SK-N-SH (cell line): ENCODE measurements at regions not wholly inside any gene's neighbourhood (a gene's known extent, or its start where the extent isn't known, plus 50 kb on each side); places are given as distances from the start of the nearest gene placed in this dataset.
A peak's percentile ranks its signal among the peaks of the same experiment; 100 is the strongest.

Experiments
- CTCF ChIA-PET: fragments of 300-600, 350-600 bp; formaldehyde crosslinking; extraction: SDS; loops from one replicate; lab custom pipeline; 2021; lab: Yijun Ruan, JAX
- POLR2A ChIA-PET: fragments of 350-600 bp; sonication (Branson Sonifier 250); formaldehyde crosslinking; extraction: SDS; loops from one replicate; lab custom pipeline; 2020; ENCODE audit warnings: antibody characterized with exemption, inconsistent platforms; lab: Yijun Ruan, JAX
- DNase-seq: peaks from one replicate; pipeline ENCODE4 v3.0.0; 2012
- H2AFZ ChIP-seq: fragments of 200-600 bp; sonication (generic); 2 replicates; pipeline ENCODE4 v1.8.1; 2016; ENCODE audit warnings: antibody characterized with exemption, mild to moderate bottlenecking, low read depth
- H3F3A ChIP-seq: fragments of 200-600 bp; sonication (generic); replicated peaks from 2 replicates; pipeline ENCODE3; 2016; ENCODE audit warnings: antibody characterized with exemption, mild to moderate bottlenecking; ENCODE audit not compliant: insufficient read depth
- H3K27ac ChIP-seq, 2 experiments: fragments of 200-500 bp in 1 of 2; fragments of 200-600 bp in 1 of 2; sonication (Bioruptor generic) in 1 of 2; sonication (generic), shearing (Covaris generic) in 1 of 2; 2 replicates each; pipeline versions ENCODE4 v1.5.1 to v1.6.1; 2014 to 2016; ENCODE audit warnings: low read depth in 2 of 2, inconsistent platforms in 1 of 2, low read length in 1 of 2, mild to moderate bottlenecking in 1 of 2, mixed read lengths in 1 of 2
- H3K27me3 ChIP-seq: fragments of 200-600 bp; sonication (generic), shearing (Covaris generic); 2 replicates; pipeline ENCODE4 v1.6.1; 2016; ENCODE audit warnings: mixed run types; ENCODE audit not compliant: insufficient read depth
- H3K36me3 ChIP-seq, 2 experiments: fragments of 200-500 bp in 1 of 2; fragments of 200-600 bp in 1 of 2; sonication (Bioruptor generic) in 1 of 2; sonication (generic) in 1 of 2; replicated peaks in 1 of 2; 2 replicates each; pipeline versions ENCODE3 to v1.5.1; 2014 to 2016; ENCODE audit warnings: low read length in 1 of 2, mild to moderate bottlenecking in 1 of 2; ENCODE audit not compliant: insufficient read depth in 2 of 2, control insufficient read depth in 1 of 2
- H3K4me1 ChIP-seq, 2 experiments: fragments of 200-500 bp in 1 of 2; fragments of 200-600 bp in 1 of 2; sonication (Bioruptor generic) in 1 of 2; sonication (generic), shearing (Covaris generic) in 1 of 2; 2 replicates each; pipeline versions ENCODE4 v1.5.1 to v1.6.1; 2014 to 2016; ENCODE audit warnings: low read depth in 1 of 2, low read length in 1 of 2, mixed run types in 1 of 2; ENCODE audit not compliant: insufficient read depth in 2 of 2, control insufficient read depth in 1 of 2
- H3K4me2 ChIP-seq: fragments of 200-600 bp; sonication (generic), shearing (Covaris generic); 2 replicates; pipeline ENCODE4 v1.6.1; 2017; ENCODE audit warnings: mixed run types
- H3K4me3 ChIP-seq, 2 experiments: fragments of 200-500 bp in 1 of 2; fragments of 200-600 bp in 1 of 2; sonication (Bioruptor generic) in 1 of 2; sonication (generic), shearing (Covaris generic) in 1 of 2; 2 replicates each; pipeline versions ENCODE4 v1.5.1 to v1.8.1; 2014 to 2016; ENCODE audit warnings: low read depth in 2 of 2, inconsistent platforms in 1 of 2, low read length in 1 of 2, mild to moderate bottlenecking in 1 of 2, mixed read lengths in 1 of 2, moderate library complexity in 1 of 2
- H3K79me2 ChIP-seq: fragments of 200-600 bp; sonication (generic); 2 replicates; pipeline ENCODE4 v1.8.1; 2017; ENCODE audit warnings: mild to moderate bottlenecking; ENCODE audit not compliant: insufficient read depth
- H3K9ac ChIP-seq: fragments of 200-600 bp; sonication (generic); 2 replicates; pipeline ENCODE4 v1.6.1; 2017; ENCODE audit warnings: mixed run types
- H3K9me2 ChIP-seq: fragments of 200-600 bp; sonication (generic); 2 replicates; pipeline ENCODE4 v1.6.1; 2017; ENCODE audit warnings: mixed run types
- H3K9me3 ChIP-seq: fragments of 200-600 bp; sonication (generic); 2 replicates; pipeline ENCODE4 v1.6.1; 2017; ENCODE audit warnings: mixed run types, mild to moderate bottlenecking, moderate library complexity
- H4K20me1 ChIP-seq: fragments of 200-600 bp; sonication (generic); 2 replicates; pipeline ENCODE4 v1.6.1; 2017; ENCODE audit warnings: mild to moderate bottlenecking, mixed run types; ENCODE audit not compliant: insufficient read depth
- CTCF ChIP-seq: fragments of 200-600 bp; sonication (generic); IDR thresholded peaks from 2 replicates; pipeline ENCODE4 v1.6.1; 2017; ENCODE audit warnings: antibody characterized with exemption, mild to moderate bottlenecking, moderate library complexity
- FOSL2 ChIP-seq: IDR thresholded peaks from 2 replicates; pipeline ENCODE4 v1.4.0; 2012; ENCODE audit warnings: low read depth, mild to moderate bottlenecking, moderate library complexity, borderline replicate concordance
- FOXJ3 ChIP-seq: sonication (generic); formaldehyde crosslinking; IDR thresholded peaks from 2 replicates; pipeline ENCODE4 v1.5.1; 2020; ENCODE audit warnings: mild to moderate bottlenecking, missing genetic modification reagents
- GABPA ChIP-seq: IDR thresholded peaks from 2 replicates; pipeline ENCODE4 v1.4.0; 2012; ENCODE audit warnings: low read depth, mild to moderate bottlenecking
- GATA2 ChIP-seq: sonication (generic); formaldehyde crosslinking; IDR thresholded peaks from 2 replicates; pipeline ENCODE4 v1.5.0; 2020; ENCODE audit warnings: mild to moderate bottlenecking, missing genetic modification reagents
- IRF3 ChIP-seq: fragments of 150-350 bp; IDR thresholded peaks from 2 replicates; pipeline ENCODE4 v1.6.1; 2016; ENCODE audit warnings: mild to moderate bottlenecking, low read depth, low read length
- JUND ChIP-seq: IDR thresholded peaks from 2 replicates; pipeline ENCODE4 v1.4.0; 2012
- MXI1 ChIP-seq: IDR thresholded peaks from 2 replicates; pipeline ENCODE4 v1.6.1; 2012; ENCODE audit warnings: mild to moderate bottlenecking, low read depth, low read length, improper control_type of control experiment
- POLR2AphosphoS5 ChIP-seq: IDR thresholded peaks from 2 replicates; pipeline ENCODE4 v1.6.1; 2012; ENCODE audit warnings: low read depth, low read length
- RCOR1 ChIP-seq: fragments of 150-350 bp; IDR thresholded peaks from 2 replicates; pipeline ENCODE4 v1.6.1; 2017; ENCODE audit warnings: antibody characterized with exemption, low read length
- TAF1 ChIP-seq: IDR thresholded peaks from 2 replicates; pipeline ENCODE4 v1.6.1; 2012; ENCODE audit warnings: low read depth, mild to moderate bottlenecking, low read length, moderate library complexity, borderline replicate concordance
- TCF12 ChIP-seq: IDR thresholded peaks from 2 replicates; pipeline ENCODE4 v1.4.0; 2012
- TEAD4 ChIP-seq: IDR thresholded peaks from 2 replicates; pipeline ENCODE4 v1.4.0; 2012; ENCODE audit warnings: mild to moderate bottlenecking, borderline replicate concordance; ENCODE audit not compliant: insufficient read depth
- YY1 ChIP-seq: IDR thresholded peaks from 2 replicates; pipeline ENCODE4 v1.4.0; 2012; ENCODE audit warnings: low read depth, mild to moderate bottlenecking
- WGBS: methylation state at CpG from one replicate; pipeline ENCODE4 v1.1.6; 2017; ENCODE audit warnings: low lambda C conversion rate; 5-methylcytosine and 5-hydroxymethylcytosine counted together

DNA sequence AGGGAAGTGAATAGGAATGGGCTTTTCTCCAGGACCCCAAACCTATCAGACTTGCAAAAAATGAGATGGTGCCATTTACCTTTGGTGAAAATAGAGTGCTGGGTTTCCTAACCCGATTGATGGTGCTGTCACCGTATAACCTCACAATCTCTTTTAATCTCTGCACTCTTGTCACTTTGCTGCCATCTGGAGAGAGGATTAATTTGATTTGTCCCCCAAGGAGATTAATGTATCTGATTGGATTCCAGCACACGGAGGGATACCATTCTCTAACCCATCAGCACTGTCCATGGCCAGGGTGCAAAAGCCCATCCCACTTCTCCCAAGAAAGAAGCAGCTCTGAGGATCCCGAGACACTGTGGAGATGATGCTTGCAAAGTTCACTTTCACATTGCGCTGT lies 86.3 kb upstream of the NFE2L3 start:
- POLR2A ChIA-PET: no interaction called here
- DNase-seq: peak; percentile 53
- Histone ChIP-seq H3K36me3 (no peaks in the 10 kb centered on the region), H3K9me3 (no peaks in the 10 kb centered on the region), H3K9me2 (no peaks in the 10 kb centered on the region), H3K27ac (no peak overlapping the region), H3K9ac (no peak overlapping the region), H4K20me1 (no peaks in the 10 kb centered on the region), H2AFZ (no peak overlapping the region), H3F3A (no peaks in the 10 kb centered on the region), H3K4me3 (no peak overlapping the region), H3K79me2 (no peaks in the 10 kb centered on the region), H3K27me3 (peaks cover 23% of the 10 kb centered on the region; the same call in 1 of the 2 replicates), H3K4me2 (no peak overlapping the region), H3K4me1 (peaks cover 0 to 5% of the 10 kb centered on the region in 2 experiments; a peak in 1 of 4 replicates)
- WGBS: 17% methylated on average over 5 of the region's 5 CpGs
- CTCF ChIA-PET: interaction anchor here (1.2 to 6.4 kb wide), 6 partner anchors 9 to 602 kb away, joined by 3 to 71 read pairs (median 12); no protein-coding TSS in a partner anchor
- TF ChIP-seq GATA2 (CRISPR knock-in tag): peak; percentile 68; the same call in 1 of the 2 replicates
- no peak for TF ChIP-seq TEAD4
- peak; percentile 93 for TF ChIP-seq RCOR1
- TF ChIP-seq CTCF: no peak
- TF ChIP-seq TAF1: no peak

GRCh38 chr7:26066736-26067135 lies 85.3 kb upstream of the NFE2L3 start:
- ChIA-PET CTCF (interaction anchor here (0.6 to 6.4 kb wide), 7 partner anchors 12 to 1291 kb away, joined by 3 to 71 read pairs (median 5); no protein-coding TSS in a partner anchor), POLR2A (no interaction called here)
- DNase-seq: no peak
- Histone ChIP-seq H4K20me1 (no peaks in the 10 kb centered on the region), H3K27me3 (peaks cover 23% of the 10 kb centered on the region; the same call in 1 of the 2 replicates), H3K4me2 (no peak overlapping the region), H3K4me3 (no peak overlapping the region), H2AFZ (no peak overlapping the region), H3K27ac (no peak overlapping the region), H3K9ac (no peak overlapping the region), H3K79me2 (no peaks in the 10 kb centered on the region), H3F3A (no peaks in the 10 kb centered on the region), H3K4me1 (peaks cover 0 to 10% of the 10 kb centered on the region in 2 experiments; a peak in 1 of 4 replicates), H3K9me2 (no peaks in the 10 kb centered on the region), H3K36me3 (no peaks in the 10 kb centered on the region), H3K9me3 (no peaks in the 10 kb centered on the region)
- TF ChIP-seq YY1 (no peak), TCF12 (no peak), MXI1 (no peak), POLR2AphosphoS5 (no peak), FOXJ3 (CRISPR knock-in tag) (no peak), TEAD4 (no peak), TAF1 (no peak), FOSL2 (no peak), GABPA (no peak), JUND (no peak), IRF3 (no peak), CTCF (no peak)
- 17% methylated on average over 1 of the region's 1 CpG for WGBS
